ENCODE measurements at regions not wholly inside any gene's neighbourhood (a gene's known extent, or its start where the extent isn't known, plus 50 kb on each side); places are given as distances from the start of the nearest gene placed in this dataset.
"Not testable (repeated sequence)": the region's sequence is repeated elsewhere in the genome, so short reads cannot be mapped to it uniquely, and the experiment has no call there.

DNA sequence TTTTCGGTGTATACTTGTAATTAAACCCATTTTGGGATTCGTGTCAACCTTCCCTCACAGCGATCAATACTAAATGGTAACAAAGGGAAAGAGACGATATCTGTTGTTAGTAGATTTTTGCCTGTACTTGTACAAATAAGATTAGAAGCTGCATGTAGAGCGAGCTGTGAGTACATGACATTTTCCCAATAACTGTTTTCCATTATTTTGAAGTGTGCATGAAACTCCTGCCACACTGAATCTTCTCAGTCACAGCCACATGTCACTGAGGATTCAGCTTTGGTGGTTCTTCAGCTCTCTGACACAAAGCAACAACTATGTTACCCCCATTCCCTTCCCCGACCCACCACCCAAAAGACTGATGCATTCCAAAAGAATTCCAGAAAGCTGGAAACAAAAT lies 685.6 kb downstream of the EFNA5 start:
- 85% methylated on average over 6 of the region's 6 CpGs for WGBS
- no peak overlapping the region for H3K4me3 ChIP-seq
- DNase-seq (ENCODE audit: low spot score) = no peak
- H3K9me3 ChIP-seq = no peaks in the 10 kb centered on the region
- TF ChIP-seq, protein P1, sequence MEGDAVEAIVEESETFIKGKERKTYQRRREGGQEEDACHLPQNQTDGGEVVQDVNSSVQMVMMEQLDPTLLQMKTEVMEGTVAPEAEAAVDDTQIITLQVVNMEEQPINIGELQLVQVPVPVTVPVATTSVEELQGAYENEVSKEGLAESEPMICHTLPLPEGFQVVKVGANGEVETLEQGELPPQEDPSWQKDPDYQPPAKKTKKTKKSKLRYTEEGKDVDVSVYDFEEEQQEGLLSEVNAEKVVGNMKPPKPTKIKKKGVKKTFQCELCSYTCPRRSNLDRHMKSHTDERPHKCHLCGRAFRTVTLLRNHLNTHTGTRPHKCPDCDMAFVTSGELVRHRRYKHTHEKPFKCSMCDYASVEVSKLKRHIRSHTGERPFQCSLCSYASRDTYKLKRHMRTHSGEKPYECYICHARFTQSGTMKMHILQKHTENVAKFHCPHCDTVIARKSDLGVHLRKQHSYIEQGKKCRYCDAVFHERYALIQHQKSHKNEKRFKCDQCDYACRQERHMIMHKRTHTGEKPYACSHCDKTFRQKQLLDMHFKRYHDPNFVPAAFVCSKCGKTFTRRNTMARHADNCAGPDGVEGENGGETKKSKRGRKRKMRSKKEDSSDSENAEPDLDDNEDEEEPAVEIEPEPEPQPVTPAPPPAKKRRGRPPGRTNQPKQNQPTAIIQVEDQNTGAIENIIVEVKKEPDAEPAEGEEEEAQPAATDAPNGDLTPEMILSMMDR (IDR thresholded peaks at IDR 0.05) = no peak
- TF ChIP-seq POLR2AphosphoS5 (IDR thresholded peaks at IDR 0.05) (no peak), POLR2A (IDR thresholded peaks at IDR 0.05) (no peak)
- intact Hi-C loops (cut with DNase I) = no loop called here
- H3K36me3 ChIP-seq = no peaks in the 10 kb centered on the region
- H3K27ac ChIP-seq = no peak overlapping the region
- no peaks in the 10 kb centered on the region for H3K4me1 ChIP-seq (replicated peaks)
- H3K27me3 ChIP-seq (replicated peaks; ENCODE audit: insufficient read depth) = no peaks in the 10 kb centered on the region

DNA sequence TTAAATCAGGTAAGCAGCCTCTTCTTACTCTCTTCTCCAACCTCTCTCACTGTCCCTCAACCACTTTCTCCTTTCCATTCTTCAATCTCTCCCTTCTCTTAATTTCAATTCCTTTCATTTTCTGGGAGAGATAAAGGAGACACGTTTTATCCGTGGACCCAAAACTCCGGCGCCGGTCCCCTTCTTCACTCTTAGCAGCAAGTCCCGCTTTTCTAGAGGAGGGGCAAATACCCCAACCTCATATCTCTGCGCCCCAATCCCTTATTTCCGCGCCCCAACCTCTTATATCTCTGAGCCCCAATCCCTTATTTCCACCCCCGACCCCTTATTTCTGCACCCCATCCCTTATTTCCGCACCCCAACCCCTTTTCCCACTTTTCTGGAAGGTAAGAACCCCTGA lies 691.6 kb downstream of the EFNA5 start:
- H3K9me3 ChIP-seq; intact Hi-C loops (cut with DNase I); H3K27ac ChIP-seq; DNase-seq (ENCODE audit: low spot score); H3K27me3 ChIP-seq (replicated peaks; ENCODE audit: insufficient read depth); H3K36me3 ChIP-seq; H3K4me1 ChIP-seq (replicated peaks); H3K4me3 ChIP-seq: not testable (repeated sequence)
- WGBS = 96% methylated on average over 11 of the region's 11 CpGs

DNA sequence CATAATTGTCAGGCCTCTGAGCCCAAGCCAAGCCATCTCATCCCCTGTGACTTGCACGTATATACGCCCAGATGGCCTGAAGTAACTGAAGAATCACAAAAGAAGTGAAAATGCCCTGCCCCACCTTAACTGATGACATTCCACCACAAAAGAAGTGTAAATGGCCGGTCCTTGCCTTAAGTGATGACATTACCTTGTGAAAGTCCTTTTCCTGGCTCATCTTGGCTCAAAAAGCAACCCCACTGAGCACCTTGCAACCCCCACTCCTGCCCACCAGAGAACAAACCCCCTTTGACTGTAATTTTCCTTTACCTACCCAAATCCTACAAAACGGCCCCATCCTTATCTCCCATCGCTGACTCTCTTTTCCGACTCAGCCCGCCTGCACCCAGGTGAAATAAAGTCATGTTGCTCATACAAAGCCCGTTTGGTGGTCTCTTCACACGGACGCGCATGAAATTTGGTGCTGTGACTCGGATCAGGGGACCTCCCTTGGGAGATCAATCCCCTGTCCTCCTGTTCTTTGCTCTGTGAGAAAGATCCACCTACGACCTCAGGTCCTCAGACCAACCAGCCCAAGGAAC lies 692.1 kb downstream of the EFNA5 start:
- intact Hi-C loops (cut with DNase I); H3K27me3 ChIP-seq (replicated peaks; ENCODE audit: insufficient read depth); H3K27ac ChIP-seq; H3K9me3 ChIP-seq; H3K4me1 ChIP-seq (replicated peaks); DNase-seq (ENCODE audit: low spot score); H3K4me3 ChIP-seq; H3K36me3 ChIP-seq: not testable (repeated sequence)
- WGBS = 95% methylated on average over 13 of the region's 13 CpGs

DNA sequence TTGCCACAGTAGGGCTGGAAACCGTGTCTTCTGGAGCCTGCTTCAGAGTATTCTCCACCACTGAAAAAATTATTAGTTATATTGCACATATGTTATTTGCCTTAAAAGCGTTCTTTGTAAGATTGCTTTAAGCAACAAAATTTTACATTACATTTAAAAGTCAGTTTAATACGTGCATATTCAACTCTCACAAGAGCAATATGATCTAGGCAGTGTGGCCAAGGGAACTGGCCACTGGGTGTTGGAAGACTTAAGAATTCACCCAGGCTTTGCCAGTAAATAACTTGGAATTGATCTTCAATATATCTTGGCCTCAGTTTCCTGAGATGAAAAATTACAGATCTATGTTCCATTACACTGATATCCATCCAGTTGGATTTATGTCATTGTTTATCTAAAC lies 694.4 kb downstream of the EFNA5 start:
- DNase-seq (ENCODE audit: low spot score) = no peak

DNA sequence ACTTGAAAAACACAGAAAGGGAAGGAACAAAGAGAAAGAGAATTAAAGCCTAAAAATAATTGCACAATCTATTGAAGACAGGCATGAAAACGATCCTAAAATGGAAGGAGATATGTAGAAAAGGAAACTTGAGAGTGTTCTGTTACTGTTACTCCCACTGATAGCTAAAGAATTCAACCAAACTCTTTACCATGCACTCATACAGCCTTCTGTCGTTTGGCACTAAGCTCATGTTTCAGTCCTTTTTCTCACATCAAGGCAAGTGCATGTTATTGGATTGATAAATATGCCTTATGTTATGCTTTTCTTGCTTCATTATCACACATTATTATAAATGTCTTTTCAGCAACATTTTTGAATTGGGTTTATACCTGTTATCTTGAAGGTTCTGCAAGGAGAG lies 696.5 kb downstream of the EFNA5 start:
- no peaks in the 10 kb centered on the region for H3K9me3 ChIP-seq
- H3K27ac ChIP-seq = no peak overlapping the region
- intact Hi-C loops (cut with DNase I) = no loop called here
- H3K36me3 ChIP-seq = no peaks in the 10 kb centered on the region
- WGBS = 61% methylated on average over 2 of the region's 2 CpGs
- H3K27me3 ChIP-seq (replicated peaks; ENCODE audit: insufficient read depth) = no peaks in the 10 kb centered on the region
- TF ChIP-seq POLR2A (IDR thresholded peaks at IDR 0.05) = no peak
- TF ChIP-seq POLR2AphosphoS5 (IDR thresholded peaks at IDR 0.05) = no peak
- TF ChIP-seq, protein P1 (IDR thresholded peaks at IDR 0.05) = no peak
- no peak for DNase-seq (ENCODE audit: low spot score)
- no peak overlapping the region for H3K4me3 ChIP-seq
- H3K4me1 ChIP-seq (replicated peaks) = no peaks in the 10 kb centered on the region

More for the DNA sequence above, 694.4 kb downstream of the EFNA5 start:
- H3K36me3 ChIP-seq = no peaks in the 10 kb centered on the region
- H3K27ac ChIP-seq = no peak overlapping the region
- WGBS = 96% methylated on average over 3 of the region's 3 CpGs
- H3K4me1 ChIP-seq (replicated peaks) = no peaks in the 10 kb centered on the region
- TF ChIP-seq, protein P1 (IDR thresholded peaks at IDR 0.05) = no peak
- TF ChIP-seq POLR2A (IDR thresholded peaks at IDR 0.05) = no peak
- no peak for TF ChIP-seq POLR2AphosphoS5 (IDR thresholded peaks at IDR 0.05)
- no peaks in the 10 kb centered on the region for H3K27me3 ChIP-seq (replicated peaks; ENCODE audit: insufficient read depth)
- H3K4me3 ChIP-seq = no peak overlapping the region
- intact Hi-C loops (cut with DNase I) = no loop called here
- no peaks in the 10 kb centered on the region for H3K9me3 ChIP-seq

DNA sequence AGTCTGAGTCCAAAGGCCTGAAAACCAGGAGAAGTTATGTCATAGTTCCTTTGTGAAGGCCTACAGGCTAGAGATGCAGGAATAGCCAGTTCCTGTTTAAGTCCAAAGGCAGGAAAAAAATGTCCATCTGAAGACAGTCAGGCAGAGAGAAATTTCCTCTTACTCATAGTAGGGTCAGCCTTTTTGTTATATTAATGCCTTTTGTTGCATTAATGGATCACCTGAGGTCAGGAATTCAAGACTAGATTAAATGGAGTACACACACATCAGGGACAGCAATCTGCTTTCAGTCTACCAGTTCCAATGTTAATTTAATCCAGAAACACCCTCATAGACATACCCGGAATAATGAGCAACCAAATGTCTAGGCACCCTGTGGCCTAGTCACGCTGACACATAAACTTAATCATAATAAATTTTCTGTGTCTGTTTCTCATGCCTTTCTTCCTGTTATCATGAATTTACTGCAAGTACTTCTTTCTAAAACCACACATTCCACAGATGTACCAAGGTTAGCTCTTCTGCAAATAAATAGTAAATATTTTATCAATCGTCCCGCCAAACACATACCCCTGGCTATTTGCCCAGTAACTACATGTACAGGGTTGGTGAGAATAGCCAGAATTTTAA lies 703.9 kb downstream of the EFNA5 start:
- 86% methylated on average over 4 of the region's 4 CpGs for WGBS
- Histone ChIP-seq H3K9me3 (no peaks in the 10 kb centered on the region), H3K27me3 (replicated peaks; ENCODE audit: insufficient read depth) (no peaks in the 10 kb centered on the region), H3K36me3 (no peaks in the 10 kb centered on the region), H3K27ac (no peak overlapping the region), H3K4me1 (replicated peaks) (no peaks in the 10 kb centered on the region), H3K4me3 (no peak overlapping the region)
- DNase-seq (ENCODE audit: low spot score) = no peak
- TF ChIP-seq, protein P1 (IDR thresholded peaks at IDR 0.05) = no peak
- TF ChIP-seq POLR2AphosphoS5 (IDR thresholded peaks at IDR 0.05) (no peak), POLR2A (IDR thresholded peaks at IDR 0.05) (no peak)
- intact Hi-C loops (cut with DNase I) = no loop called here
